NCI-H187 treated with DMSO at 0.1 percent for 48 hours (cell line): ENCODE measurements at regions not wholly inside any gene's neighbourhood (a gene's known extent, or its start where the extent isn't known, plus 50 kb on each side); places are given as distances from the start of the nearest gene placed in this dataset.

Experiments
- DNase-seq: peaks from one replicate; lab custom pipeline; 2025; lab: John Stamatoyannopoulos, UW

DNA sequence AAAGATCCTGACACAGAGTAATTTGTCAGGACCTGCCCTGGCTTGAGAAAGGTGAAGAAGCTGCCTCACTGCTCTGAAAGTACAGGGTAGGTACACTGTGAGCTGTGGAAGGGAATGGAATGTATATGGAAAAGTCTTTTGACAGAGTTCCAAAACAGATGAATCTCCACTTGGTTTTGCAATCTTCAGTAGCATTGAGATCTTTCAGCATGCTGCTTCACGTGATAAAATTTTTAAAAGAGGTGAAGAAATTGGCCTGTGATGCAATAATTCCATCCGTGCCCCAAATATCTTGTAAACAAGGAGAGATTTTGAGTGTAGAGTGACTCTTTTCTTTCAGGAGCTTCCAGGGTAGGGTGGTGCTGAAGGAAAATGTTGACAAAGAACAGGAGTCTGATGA, 123.1 kb downstream of the OSR1 start:
- DNase-seq = no peak

DNA sequence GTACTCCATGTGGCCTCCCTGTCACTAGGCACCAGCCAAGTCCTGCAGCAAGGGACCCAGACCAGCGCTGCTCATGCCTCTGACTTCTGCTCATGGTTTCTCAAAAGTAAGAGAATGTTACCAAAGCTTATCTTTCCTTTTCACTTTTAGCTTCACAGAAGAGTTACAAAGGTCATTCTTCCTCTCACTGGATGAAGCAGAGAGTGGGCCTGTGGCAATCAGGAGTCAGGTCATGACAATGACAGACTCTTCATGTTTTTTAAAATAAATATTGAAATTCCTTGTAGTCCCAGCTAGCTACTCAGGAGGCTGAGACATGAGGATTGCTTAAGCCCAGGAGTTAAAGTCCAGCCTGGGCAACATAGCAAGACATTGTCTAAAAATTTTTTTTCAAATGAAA, 126.1 kb downstream of the OSR1 start:
- no peak for DNase-seq

GRCh38 chr2:19231625-19232024, 126.8 kb downstream of the OSR1 start:
- DNase-seq = no peak

GRCh38 chr2:19230626-19231025, 127.8 kb downstream of the OSR1 start:
- DNase-seq = no peak

GRCh38 chr2:19228715-19229114, 129.7 kb downstream of the OSR1 start:
- no peak for DNase-seq

DNA sequence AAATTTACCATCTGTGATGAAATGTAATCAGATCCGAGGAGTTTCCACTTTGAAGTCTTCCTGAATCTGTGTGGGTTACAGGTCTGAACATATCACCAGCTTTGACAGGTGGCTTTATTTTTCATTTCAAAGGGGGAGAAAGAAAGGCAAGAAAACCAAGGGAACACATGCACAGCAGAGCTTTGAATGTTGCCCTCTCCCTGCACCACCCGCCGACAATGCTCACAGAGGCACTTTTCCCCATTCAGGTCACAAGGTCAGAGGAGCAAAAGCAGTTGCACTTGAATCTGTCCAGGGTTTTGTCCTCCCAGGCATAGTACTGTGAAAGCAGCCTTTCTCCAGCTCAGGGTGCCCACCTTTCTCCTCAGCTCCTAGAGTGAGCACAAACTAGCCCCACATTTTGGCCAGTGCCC, 130.2 kb downstream of the OSR1 start:
- DNase-seq = no peak

GRCh38 chr2:19226871-19227270, 131.6 kb downstream of the OSR1 start:
- no peak for DNase-seq

GRCh38 chr2:19226386-19226785, 132.0 kb downstream of the OSR1 start:
- no peak for DNase-seq

- no peak for DNase-seq
Measured at GRCh38 chr2:19225931-19226330, 132.5 kb downstream of the OSR1 start.

DNA sequence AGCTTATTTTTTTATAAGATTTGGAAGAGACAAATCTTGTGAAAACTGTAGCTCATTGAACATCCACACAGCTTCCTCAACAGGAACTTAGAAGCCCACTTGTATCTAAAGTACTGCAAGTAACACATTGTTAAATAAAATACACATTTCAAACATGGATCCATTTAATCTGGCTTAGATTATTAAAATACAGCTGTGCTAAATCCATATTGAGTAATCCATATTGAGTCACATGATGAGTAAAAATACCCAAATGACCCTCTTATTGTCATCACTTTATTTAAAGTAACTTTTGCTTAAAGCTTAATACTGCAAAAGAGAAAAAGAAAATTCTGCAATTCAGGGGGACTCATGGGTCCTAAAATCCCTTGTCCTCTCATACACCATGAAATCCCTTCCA, 133.3 kb downstream of the OSR1 start:
- no peak for DNase-seq

GRCh38 chr2:19224486-19224885, 133.9 kb downstream of the OSR1 start:
- no peak for DNase-seq

DNA sequence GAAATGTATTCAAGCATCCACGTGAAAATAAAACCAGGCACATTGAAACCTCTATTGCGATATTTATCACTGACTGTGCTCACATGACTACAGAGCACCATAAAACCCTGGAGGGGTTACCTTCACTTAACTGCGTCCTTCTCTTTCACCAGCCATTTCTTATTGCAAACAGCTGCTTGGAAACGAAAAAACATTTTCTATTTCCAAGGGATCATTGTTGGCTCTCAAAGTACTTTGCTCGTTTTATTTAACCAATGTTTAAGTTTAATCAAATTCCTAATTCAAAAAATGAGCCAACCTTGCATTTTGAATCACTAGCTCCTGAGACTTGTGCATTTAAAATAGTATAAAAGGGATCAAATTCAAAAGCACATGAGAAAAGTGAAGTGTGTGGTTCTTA, 134.4 kb downstream of the OSR1 start:
- DNase-seq = no peak

GRCh38 chr2:19219060-19219459, 139.4 kb downstream of the OSR1 start:
- DNase-seq = no peak

DNA sequence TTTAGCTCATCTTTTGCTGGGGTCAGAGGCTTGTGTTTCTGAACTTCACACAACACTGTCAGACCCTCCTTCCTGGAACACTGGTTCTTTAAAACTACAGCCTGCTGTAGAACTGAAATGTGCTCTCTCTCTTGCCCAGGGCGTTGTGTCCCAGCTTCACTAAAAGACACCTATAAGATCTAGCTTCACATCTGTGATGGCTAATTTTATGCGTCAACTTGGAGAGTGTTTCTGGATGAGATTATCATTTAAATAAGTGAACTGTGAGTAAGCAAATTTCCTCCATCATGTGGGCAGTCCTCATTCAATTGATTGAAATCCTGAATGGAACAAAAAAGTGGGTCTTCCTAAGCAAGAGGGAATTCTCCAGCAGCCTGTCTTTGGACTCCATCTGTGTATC, 140.3 kb downstream of the OSR1 start:
- no peak for DNase-seq

DNA sequence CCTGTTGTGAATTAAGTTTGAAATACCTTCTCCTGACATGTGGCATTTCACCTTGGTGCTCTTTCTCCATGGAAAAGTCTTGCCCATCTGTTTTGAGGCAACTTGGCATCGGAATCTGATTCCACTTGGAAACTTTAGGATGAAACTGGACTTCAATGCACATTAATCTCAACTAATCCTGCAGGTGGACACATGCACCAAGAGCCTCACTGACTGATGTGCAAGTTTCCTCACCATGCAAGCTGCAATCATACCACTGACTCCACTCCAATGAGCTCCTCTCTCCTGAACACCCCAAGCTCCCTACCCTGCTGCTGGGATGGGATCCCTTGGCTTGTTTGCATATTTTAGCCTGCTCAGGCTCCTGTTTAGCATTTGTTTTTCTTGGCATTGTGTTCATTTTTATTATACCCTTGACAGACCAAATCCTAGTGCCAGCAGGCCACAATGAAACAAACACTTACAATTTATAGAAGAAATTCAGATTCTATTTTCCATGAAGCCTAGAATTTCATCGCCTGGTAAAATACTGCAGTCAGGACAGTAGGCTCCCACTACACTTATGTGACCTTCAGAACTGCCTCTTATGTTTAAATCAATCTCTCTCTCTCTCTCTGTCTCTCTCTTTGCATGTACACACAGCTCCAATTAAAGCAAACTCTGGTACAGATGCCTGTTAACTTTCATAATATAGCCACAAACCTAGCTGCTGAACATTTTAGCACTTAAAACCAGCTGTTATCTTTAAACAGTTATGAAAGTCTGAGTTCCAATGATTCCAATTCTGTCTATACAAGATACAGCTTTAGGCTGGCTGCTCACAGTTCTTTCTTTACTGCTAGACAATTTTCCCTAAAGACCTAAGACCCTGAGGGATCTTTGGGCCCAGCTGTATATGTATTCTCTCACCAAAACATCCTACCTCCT, 141.5 kb downstream of the OSR1 start:
- no peak for DNase-seq

DNA sequence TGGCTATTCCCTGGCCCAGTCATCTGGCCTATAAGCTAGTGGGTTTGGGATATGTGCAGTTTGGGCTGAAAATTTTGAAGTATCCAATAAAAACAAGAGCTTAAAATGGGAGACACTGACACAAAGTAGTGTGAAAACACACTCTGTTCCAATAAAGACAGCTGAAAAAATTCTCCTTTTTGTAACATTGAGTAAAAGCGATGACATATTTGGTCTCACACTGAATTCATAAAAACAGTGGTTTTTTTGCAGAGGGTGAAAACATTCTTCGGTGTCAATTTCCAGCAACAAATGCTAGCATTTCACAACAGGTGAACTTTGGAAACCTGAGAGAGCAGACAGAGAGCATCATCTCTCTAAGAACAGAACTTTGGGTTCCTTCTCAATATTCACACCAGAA, 142.2 kb downstream of the OSR1 start:
- no peak for DNase-seq

GRCh38 chr2:19214682-19215391, 143.6 kb downstream of the OSR1 start:
- no peak for DNase-seq

DNA sequence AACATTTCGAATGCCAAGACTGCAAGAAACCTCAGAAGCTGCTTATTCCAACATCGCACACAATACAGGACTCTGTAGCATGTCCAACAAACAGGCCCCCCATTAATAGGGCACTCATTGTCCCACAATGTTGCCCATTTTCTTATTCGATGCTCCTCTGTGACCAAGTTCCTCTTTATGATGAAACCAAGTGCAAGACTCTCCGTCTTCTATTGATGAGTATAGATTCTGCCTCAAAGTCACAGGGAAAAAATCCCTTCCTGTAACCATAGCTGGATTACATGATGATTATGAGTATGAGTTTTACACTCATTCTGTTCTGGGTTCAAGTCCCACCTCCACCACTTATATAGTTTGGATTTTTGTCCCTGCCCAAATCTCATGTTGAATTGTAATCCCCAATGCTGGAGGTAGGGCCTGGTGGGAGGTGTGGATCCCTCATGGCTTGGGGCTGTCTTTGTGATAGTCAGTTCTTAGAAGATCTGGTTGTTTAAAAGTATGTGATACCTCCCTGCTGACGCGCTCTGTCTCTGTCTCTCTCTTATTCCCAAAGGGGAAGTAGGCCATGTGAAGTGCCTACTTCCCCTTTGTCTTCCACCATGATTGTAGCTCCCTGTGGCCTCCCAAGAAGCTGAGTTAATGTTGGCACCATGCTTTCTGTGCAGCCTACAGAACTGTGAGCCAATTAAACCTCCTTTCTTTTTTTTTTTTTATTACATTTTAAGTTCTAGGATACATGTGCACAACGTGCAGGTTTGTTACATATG, 148.7 kb downstream of the OSR1 start:
- no peak for DNase-seq

- no peak for DNase-seq
Measured at GRCh38 chr2:19208479-19209199, 149.8 kb downstream of the OSR1 start.

GRCh38 chr2:19207452-19207851, 151.0 kb downstream of the OSR1 start:
- DNase-seq = no peak

DNA sequence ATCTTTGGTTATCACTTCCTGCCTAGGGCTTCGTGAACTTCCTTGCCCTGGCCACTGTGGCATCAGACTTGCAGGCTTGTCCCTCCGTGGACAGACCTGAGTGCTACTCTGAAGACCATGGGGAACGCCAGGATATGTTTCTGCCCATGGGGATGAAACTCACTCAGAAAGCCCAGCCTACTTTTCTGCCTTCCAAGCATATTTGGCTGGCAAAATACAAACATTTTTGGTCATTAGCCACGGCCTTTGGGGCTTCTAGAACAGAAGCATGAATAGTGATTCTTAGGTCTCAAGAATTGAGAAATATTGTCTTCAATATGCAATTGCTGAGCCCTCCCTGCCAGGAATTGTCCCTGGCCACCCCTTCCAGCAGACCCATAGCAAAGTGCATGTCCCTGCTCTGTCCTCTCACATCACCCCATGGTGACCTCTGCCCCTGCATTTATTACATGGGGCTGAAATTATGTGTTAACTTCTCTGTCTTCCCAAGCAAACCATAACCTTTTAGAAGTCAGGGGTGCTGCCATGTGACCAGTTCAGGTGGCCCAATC, 152.4 kb downstream of the OSR1 start:
- DNase-seq = no peak

GRCh38 chr2:19203866-19204265, 154.6 kb downstream of the OSR1 start:
- no peak for DNase-seq
